NCI-H82 treated with DMSO at 0.1 percent for 48 hours (cell line): ENCODE measurements at regions not wholly inside any gene's neighbourhood (a gene's known extent, or its start where the extent isn't known, plus 50 kb on each side); places are given as distances from the start of the nearest gene placed in this dataset.
"Not testable (repeated sequence)": the region's sequence is repeated elsewhere in the genome, so short reads cannot be mapped to it uniquely, and the experiment has no call there.

Experiments used
- DNase-seq: peaks from one replicate; lab custom pipeline; 2025; ENCODE audit not compliant: unreplicated experiment; lab: John Stamatoyannopoulos, UW

- not testable (repeated sequence) for DNase-seq
Measured at GRCh38 chr13:66072097-66072496, 1158.0 kb downstream of the PCDH9 start.

DNA sequence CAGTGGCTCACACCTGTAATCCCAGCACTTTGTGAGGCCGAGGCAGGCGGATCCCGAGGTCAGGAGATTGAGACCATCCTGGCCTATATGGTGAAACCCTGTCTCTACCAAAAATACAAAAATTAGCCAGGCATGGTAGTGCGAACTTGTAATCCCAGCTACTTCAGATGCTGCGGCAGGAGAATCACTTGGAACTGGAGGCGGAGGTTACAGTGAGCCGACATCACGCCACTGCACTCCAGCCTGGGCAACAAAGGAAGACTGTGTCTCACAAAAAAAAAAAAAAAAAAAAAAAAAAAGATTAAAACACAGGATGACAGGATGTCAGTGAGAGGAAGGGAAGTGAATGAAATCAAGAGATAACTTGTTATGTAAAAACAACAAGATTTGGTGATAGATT, 1158.5 kb downstream of the PCDH9 start:
- DNase-seq: no peak

DNA sequence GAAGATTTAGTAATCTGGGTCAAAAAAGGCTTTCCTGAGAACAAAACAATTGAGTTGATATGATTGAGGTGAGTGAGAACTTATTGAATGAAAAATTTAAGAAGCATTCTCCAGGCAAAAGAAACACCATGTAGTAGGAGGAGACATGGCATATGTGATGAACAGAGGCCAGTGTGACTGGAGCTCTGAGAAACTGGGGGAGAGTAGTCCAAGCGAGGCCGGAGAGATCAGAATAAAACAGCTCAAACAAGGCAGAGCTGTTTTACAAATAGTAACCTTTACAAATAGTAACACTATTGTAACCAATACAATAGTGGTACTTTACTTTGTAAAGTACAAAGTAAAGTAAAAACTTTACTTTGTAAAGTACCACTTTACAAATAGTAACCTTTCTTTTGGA, 1159.1 kb downstream of the PCDH9 start:
- no peak for DNase-seq

- no peak for DNase-seq
Measured at GRCh38 chr13:66069570-66069969, 1160.6 kb downstream of the PCDH9 start.

DNA sequence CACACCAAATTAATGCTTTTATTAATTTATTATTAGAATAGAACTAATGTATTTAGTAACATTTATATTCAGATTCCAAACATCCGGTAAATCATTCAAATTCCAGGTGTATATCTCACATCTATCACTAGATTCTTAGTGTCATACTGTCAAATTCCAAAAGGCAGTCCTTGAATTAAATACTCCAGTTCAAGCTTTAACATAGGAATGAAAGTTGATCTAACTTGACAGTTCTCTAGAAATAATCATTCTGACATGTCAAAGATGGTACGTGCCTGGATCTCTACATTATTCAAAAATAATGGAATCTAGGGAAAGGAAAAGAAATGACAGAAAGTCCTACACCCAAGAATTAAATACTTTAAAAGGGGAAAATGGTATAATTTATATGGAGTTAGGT, 1161.5 kb downstream of the PCDH9 start:
- DNase-seq: no peak

- DNase-seq: no peak
Measured at GRCh38 chr13:66048888-66049287, 1181.2 kb downstream of the PCDH9 start.

- no peak for DNase-seq
Measured at GRCh38 chr13:66040506-66040905, 1189.6 kb downstream of the PCDH9 start.

DNA sequence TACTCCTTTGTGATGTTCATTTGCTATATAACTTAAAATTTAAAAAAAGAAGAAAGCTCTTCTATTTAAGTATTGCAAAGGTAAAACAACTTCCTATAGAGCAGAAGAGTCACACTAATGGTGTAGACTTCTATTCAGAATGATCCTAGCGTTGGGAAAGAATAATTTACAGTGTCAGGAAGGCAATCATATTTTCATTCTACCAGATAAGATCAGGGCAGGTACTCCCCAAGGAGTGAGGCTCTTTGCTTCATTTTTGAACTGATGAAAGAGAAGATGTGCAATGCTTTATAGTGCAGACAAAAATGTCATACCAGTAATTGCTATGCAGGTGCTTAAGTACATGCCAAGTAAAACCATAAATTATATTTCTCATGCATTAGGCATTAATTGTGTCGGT, 1193.0 kb downstream of the PCDH9 start:
- no peak for DNase-seq

- no peak for DNase-seq
Measured at GRCh38 chr13:66036636-66037035, 1193.5 kb downstream of the PCDH9 start.

- peak; percentile 22 for DNase-seq
Measured at GRCh38 chr13:66036024-66036614, 1194.0 kb downstream of the PCDH9 start.

GRCh38 chr13:66033924-66034323, 1196.2 kb downstream of the PCDH9 start:
- DNase-seq: no peak

GRCh38 chr13:66021846-66022245, 1208.3 kb downstream of the PCDH9 start:
- no peak for DNase-seq

DNA sequence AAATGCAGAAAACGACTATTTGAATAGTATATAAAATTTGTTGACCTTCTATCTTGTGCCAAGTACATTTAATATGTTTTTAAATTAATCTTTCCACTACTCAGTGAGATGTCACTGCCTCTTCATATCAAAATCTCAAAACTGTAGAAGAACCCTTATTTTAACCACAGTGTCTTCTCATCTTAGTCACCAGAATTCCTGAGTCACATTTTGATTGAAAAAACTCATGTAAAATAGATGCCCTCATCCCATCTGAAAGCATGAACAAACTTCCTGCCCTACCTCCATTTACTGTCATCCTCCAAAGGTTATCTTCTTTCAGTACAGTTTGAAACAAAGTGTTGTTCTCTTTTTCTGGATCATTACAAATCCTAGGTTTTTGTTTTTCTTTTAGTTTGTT, 1215.4 kb downstream of the PCDH9 start:
- no peak for DNase-seq

- DNase-seq: no peak
Measured at GRCh38 chr13:66009241-66009640, 1220.9 kb downstream of the PCDH9 start.

- DNase-seq: no peak
Measured at GRCh38 chr13:66003558-66003957, 1226.6 kb downstream of the PCDH9 start.

DNA sequence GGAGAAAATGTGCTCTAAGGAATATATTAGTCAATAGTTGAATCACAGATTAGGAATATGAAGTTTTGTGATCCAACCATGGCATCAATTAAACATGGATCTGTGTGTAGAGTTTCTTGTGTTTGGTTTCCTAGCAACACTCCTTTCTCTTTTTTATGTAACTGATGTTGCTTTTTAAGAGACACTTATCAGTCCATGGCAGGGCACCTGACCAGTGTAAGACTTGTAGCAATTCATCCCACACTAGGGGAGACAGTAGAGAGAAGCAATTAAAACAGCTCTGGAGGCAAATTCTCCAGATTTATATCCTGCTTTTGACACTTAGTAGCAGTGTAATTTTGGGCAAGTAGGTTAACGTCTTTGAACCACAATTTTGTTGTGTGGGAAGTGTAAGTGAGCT, 1229.0 kb downstream of the PCDH9 start:
- no peak for DNase-seq

- no peak for DNase-seq
Measured at GRCh38 chr13:65999411-65999810, 1230.7 kb downstream of the PCDH9 start.

- DNase-seq: no peak
Measured at GRCh38 chr13:65990684-65991083, 1239.5 kb downstream of the PCDH9 start.

- no peak for DNase-seq
Measured at GRCh38 chr13:65985612-65986011, 1244.5 kb downstream of the PCDH9 start.

DNA sequence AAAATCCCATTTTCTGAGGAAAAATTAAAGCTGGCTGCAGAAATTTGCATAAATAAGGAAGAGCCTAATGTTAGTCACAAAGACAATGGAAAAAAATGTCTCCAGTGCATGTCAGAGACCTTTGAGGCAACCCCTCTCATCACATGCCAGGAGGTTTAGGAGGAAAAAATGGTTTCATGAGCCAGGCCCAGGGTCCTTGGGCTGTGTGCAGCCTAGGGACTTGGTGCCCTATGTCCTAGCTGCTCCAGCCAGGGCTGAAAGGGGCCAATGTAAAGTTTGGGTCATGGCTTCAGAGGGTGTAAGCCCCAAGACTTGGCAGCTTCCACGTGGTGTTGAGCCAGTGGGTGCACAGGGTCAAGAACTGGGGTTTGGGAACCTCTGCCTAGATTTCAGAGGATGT, 1252.6 kb downstream of the PCDH9 start:
- DNase-seq: no peak

- DNase-seq: no peak
Measured at GRCh38 chr13:65971541-65971940, 1258.6 kb downstream of the PCDH9 start.

- DNase-seq: peak; percentile 52
Measured at GRCh38 chr13:65966991-65967451, 1263.1 kb downstream of the PCDH9 start.

GRCh38 chr13:65965501-65965900, 1264.6 kb downstream of the PCDH9 start:
- DNase-seq: no peak
